T-cell (primary cell): ENCODE measurements at regions not wholly inside any gene's neighbourhood (a gene's known extent, or its start where the extent isn't known, plus 50 kb on each side); places are given as distances from the start of the nearest gene placed in this dataset.

ENCODE experiments used
- ATAC-seq, 4 experiments: fragments of 200-7000 bp in 3 of 4; fragments of 150-1000 bp in 1 of 4; cut with Tn5 transposase; replicated peaks in 1 of 4; 1 replicate in 3 of 4; 2 replicates in 1 of 4; pipeline ENCODE4 v1.10.0; 2021; ENCODE audit warnings: moderate library complexity in 3 of 4, mild to moderate bottlenecking in 2 of 4, moderate number of reproducible peaks in 1 of 4
- CTCF ChIA-PET, 2 donors: fragments of 300-600 bp; sonication (Branson Sonifier 250); formaldehyde crosslinking; loops; one replicate each; lab custom pipeline; 2022; ENCODE audit warnings: antibody characterized with exemption in 2 of 2; lab: Charles Lee
- POLR2A ChIA-PET, 2 donors: fragments of 300-600 bp; sonication (Branson Sonifier 250); formaldehyde crosslinking; loops; one replicate each; lab custom pipeline; 2022; ENCODE audit warnings: antibody characterized with exemption in 2 of 2; lab: Charles Lee
- DNase-seq, 35 experiments: peaks; one replicate each; pipeline versions ENCODE4 v3.0.0 to v3.0.0-alpha.2; 2013 to 2023
- H3K27ac ChIP-seq: one replicate; pipeline ENCODE4 v1.5.1; 2013; ENCODE audit warnings: low read length
- H3K27me3 ChIP-seq, 2 experiments: replicated peaks in 1 of 2; 1 replicate in 1 of 2; 2 replicates in 1 of 2; pipeline versions ENCODE4 v1.6.1 to v1.7.0; 2013; ENCODE audit warnings: low read length in 1 of 2, mixed read lengths in 1 of 2; ENCODE audit not compliant: control insufficient read depth in 2 of 2, insufficient read depth in 2 of 2; ENCODE audit errors: extremely low read depth in 1 of 2
- H3K36me3 ChIP-seq, 2 donors: 1 replicate in 1 of 2; 2 replicates in 1 of 2; pipeline versions ENCODE4 v1.6.1 to v1.7.0; 2013; ENCODE audit warnings: low read length in 1 of 2; ENCODE audit not compliant: control insufficient read depth in 2 of 2, insufficient read depth in 1 of 2; ENCODE audit errors: extremely low read depth in 1 of 2
- H3K4me1 ChIP-seq, 2 experiments: 1 replicate in 1 of 2; 2 replicates in 1 of 2; pipeline versions ENCODE4 v1.6.1 to v1.7.0; 2013; ENCODE audit warnings: low read length in 2 of 2, mixed read lengths in 1 of 2; ENCODE audit not compliant: insufficient read depth in 2 of 2, control insufficient read depth in 1 of 2; ENCODE audit errors: extremely low read depth in 1 of 2
- H3K4me3 ChIP-seq, 2 donors: 1 replicate in 1 of 2; 2 replicates in 1 of 2; pipeline versions ENCODE4 v1.5.1 to v1.7.0; 2013; ENCODE audit warnings: mild to moderate bottlenecking in 2 of 2, low read length in 1 of 2, moderate library complexity in 1 of 2; ENCODE audit not compliant: control insufficient read depth in 1 of 2; ENCODE audit errors: extremely low read depth in 1 of 2
- H3K9me3 ChIP-seq: 2 replicates; pipeline ENCODE4 v1.7.0; 2013
- H3K27ac Mint-ChIP-seq, 2 donors: one replicate each; pipeline ENCODE4 v1.8.0; 2020 to 2021; ENCODE audit warnings: mild to moderate bottlenecking in 2 of 2, mixed read lengths in 2 of 2
- H3K27me3 Mint-ChIP-seq, 2 donors: one replicate each; pipeline ENCODE4 v1.8.0; 2021 to 2022; ENCODE audit warnings: mixed read lengths in 2 of 2
- H3K36me3 Mint-ChIP-seq: one replicate; pipeline ENCODE4 v1.8.0; 2021; ENCODE audit warnings: mixed read lengths
- H3K4me1 Mint-ChIP-seq, 3 donors: one replicate each; pipeline ENCODE4 v1.8.0; 2020 to 2022; ENCODE audit warnings: mixed read lengths in 3 of 3, mild to moderate bottlenecking in 1 of 3
- H3K4me3 Mint-ChIP-seq, 3 donors: one replicate each; pipeline ENCODE4 v1.8.0; 2020 to 2022; ENCODE audit warnings: mild to moderate bottlenecking in 3 of 3, mixed read lengths in 3 of 3, moderate library complexity in 3 of 3
- H3K9me3 Mint-ChIP-seq, 3 donors: one replicate each; pipeline ENCODE4 v1.8.0; 2020 to 2022; ENCODE audit warnings: mixed read lengths in 3 of 3
- WGBS: methylation state at CpG from one replicate; pipeline ENCODE4 v1.1.5; 2013; ENCODE audit warnings: missing lambda C conversion rate; ENCODE audit not compliant: insufficient coverage; 5-methylcytosine and 5-hydroxymethylcytosine counted together

DNA sequence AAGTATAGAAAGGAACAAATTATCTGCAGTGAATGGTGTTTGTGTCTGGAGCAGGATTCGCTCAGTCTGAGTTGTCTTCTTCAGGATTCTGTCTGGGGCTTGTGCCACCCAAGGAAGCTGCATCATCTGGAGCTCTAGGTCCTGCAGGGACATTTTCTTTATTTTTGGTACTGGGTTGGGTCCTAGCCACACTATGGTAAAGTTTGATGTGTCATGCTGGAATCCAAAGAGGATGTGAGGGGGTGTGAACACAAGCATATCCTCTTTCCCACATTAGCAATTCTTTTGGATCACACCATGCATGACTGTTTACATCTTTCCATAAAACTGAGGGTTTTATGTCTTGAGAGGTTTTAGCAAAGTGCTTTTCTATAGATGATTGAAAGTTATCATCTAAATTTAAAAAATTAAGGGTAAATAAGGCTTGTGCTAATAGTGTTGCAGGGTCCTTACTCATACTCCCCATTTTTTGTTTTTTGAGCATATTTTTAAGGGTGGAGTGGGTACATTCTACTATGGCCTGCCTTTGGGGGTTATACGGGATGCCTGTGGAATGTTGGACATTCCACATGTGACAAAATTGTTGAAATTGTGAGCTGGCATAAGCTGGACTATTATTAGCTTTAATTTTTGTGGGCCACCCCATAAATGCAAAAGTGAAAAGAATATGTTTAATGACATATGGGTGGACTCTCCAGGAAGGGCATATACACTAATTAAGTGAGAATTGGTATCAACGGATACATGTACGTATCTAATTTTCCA, 152.0 kb upstream of the HMCN1 start:
- DNase-seq (no peak), ATAC-seq (no peak)
- WGBS = 93% methylated on average over 3 of the region's 4 CpGs
- Histone ChIP-seq H3K4me3 (no peak overlapping the region), H3K36me3 (no peaks in the 10 kb centered on the region), H3K9me3 (no peaks in the 10 kb centered on the region), H3K27ac (no peak overlapping the region), H3K27me3 (peaks cover 0 to 2% of the 10 kb centered on the region in 2 experiments), H3K4me1 (no peaks in the 10 kb centered on the region)
- Mint-ChIP-seq H3K4me1 (no peaks in the 10 kb centered on the region), H3K4me3 (no peak overlapping the region), H3K27ac (no peak overlapping the region), H3K9me3 (peaks cover 10 to 55% (median 32%) of the 10 kb centered on the region in 3 donors), H3K36me3 (peaks cover 8% of the 10 kb centered on the region), H3K27me3 (no peaks in the 10 kb centered on the region)
- ChIA-PET CTCF (interaction anchor here in 1 of 2 donors (1.5 to 1.6 kb wide), 2 partner anchors 14 kb away, joined by 5 to 8 read pairs; no protein-coding TSS in a partner anchor), POLR2A (interaction anchor here in 1 of 2 donors (0.6 kb wide), 1 partner anchor 358 kb away, joined by 6 read pairs; no protein-coding TSS in a partner anchor)

DNA sequence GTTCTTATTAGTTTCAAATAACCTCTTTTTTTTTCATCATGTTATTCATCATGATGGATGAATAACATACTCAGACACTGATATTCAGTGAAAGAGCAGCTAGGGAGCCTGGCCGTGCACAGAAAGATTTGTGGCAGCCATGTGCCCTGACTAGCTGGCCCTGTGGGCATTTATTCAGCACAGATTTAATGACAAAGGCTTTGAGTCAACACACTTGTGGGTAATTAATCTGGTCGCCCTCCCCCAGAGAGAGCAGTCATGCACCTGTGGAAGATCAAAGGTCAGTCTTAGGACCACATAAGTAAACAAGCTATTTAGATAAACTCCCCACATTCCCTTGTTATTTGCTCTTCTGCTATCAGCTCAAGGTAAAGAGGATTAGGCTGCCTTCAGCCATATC, 153.2 kb upstream of the HMCN1 start:
- H3K36me3 ChIP-seq = no peaks in the 10 kb centered on the region
- DNase-seq = no peak
- no peaks in the 10 kb centered on the region for H3K27me3 Mint-ChIP-seq
- ChIA-PET POLR2A (interaction anchor here in 1 of 2 donors (0.6 kb wide), 1 partner anchor 145 kb away, joined by 5 read pairs; no protein-coding TSS in a partner anchor), CTCF (interaction anchor here (0.6 to 1.6 kb wide), 3 partner anchors 12 to 96 kb away, joined by 3 to 8 read pairs (median 3); no protein-coding TSS in a partner anchor)
- H3K4me3 Mint-ChIP-seq = no peak overlapping the region
- H3K27ac Mint-ChIP-seq = no peak overlapping the region
- no peak overlapping the region for H3K4me3 ChIP-seq
- 100% methylated on average over 2 of the region's 2 CpGs for WGBS
- no peak overlapping the region for H3K27ac ChIP-seq
- H3K4me1 ChIP-seq = no peaks in the 10 kb centered on the region
- no peak for ATAC-seq
- peaks cover 8% of the 10 kb centered on the region for H3K36me3 Mint-ChIP-seq
- peaks cover 10 to 60% (median 32%) of the 10 kb centered on the region in 3 donors for H3K9me3 Mint-ChIP-seq
- H3K9me3 ChIP-seq = no peaks in the 10 kb centered on the region
- peaks cover 0 to 2% of the 10 kb centered on the region in 2 experiments for H3K27me3 ChIP-seq
- H3K4me1 Mint-ChIP-seq = no peaks in the 10 kb centered on the region

DNA sequence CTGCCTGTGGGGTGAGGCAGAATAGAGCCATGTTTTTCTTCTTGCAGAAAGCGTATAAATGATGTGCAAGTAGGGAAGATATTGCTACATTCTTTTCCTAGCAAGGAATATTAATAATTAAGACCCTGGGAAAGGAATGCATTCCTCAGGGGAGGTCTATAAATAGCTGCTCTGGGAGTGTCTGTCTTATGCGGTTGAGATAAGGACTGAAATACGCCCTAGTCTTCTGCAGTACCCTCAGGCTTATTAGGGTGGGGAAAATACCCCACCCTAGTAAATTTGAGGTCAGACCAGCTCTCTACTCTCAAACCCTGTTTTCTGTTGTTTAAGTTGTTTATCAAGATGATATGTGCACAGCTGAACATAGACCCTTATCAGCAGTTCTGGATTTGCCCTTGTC, 155.9 kb upstream of the HMCN1 start:
- Histone ChIP-seq H3K4me1 (peaks cover 0 to 2% of the 10 kb centered on the region in 2 experiments), H3K27me3 (no peaks in the 10 kb centered on the region), H3K9me3 (no peaks in the 10 kb centered on the region), H3K27ac (no peak overlapping the region), H3K36me3 (no peaks in the 10 kb centered on the region), H3K4me3 (no peak overlapping the region)
- Mint-ChIP-seq H3K9me3 (peaks cover 10 to 59% (median 30%) of the 10 kb centered on the region in 3 donors), H3K4me3 (no peak overlapping the region), H3K36me3 (peaks cover 8% of the 10 kb centered on the region), H3K27ac (no peak overlapping the region), H3K4me1 (peaks cover 0 to 11% (median 7%) of the 10 kb centered on the region in 3 donors), H3K27me3 (no peaks in the 10 kb centered on the region)
- ATAC-seq (no peak), DNase-seq (no peak)
- WGBS = no CpG with 5 or more reads among the region's 3 CpGs
- ChIA-PET CTCF (no interaction called here), POLR2A (no interaction called here)

DNA sequence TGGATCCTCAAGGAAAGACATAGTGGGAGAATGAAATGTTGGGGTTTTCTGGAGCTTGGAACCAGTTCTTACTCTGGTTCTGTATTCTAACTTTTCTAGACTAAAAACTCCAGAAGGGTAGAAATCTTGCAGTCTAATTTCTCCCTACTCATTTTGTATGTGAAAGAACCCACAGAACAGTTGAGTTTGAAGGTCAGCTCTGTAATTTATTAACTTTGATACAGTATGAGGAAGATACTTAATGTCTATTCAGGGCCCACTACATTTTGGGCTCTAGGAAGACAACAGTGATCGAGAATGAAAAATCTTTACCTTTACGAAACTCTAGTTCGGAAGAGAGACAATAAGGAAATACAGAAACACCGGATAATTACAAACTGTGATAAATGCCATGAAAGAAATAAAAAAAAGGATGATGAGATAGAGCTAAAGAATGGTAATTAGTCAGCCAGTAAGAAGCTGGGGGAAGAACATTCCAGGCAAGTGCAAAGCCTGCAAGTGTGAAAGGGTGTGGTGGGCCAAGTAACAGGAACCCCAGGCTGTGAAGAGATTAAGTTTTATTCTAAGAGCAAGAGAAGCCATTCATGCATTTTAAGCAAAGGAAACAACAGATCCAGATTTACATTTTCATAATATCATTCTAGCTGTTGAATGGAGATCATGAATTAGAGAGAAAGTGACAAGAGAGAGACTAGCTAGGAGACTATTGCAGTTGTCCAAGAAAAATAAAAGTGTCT, 159.9 kb upstream of the HMCN1 start:
- no peak overlapping the region for H3K27ac Mint-ChIP-seq
- no peaks in the 10 kb centered on the region for H3K27me3 Mint-ChIP-seq
- DNase-seq (no peak), ATAC-seq (no peak)
- no peak overlapping the region for H3K4me3 Mint-ChIP-seq
- peaks cover 3% of the 10 kb centered on the region for H3K36me3 Mint-ChIP-seq
- Histone ChIP-seq H3K36me3 (no peaks in the 10 kb centered on the region), H3K4me1 (peaks cover 3 to 9% of the 10 kb centered on the region in 2 experiments), H3K9me3 (no peaks in the 10 kb centered on the region), H3K4me3 (no peak overlapping the region), H3K27me3 (no peaks in the 10 kb centered on the region), H3K27ac (no peak overlapping the region)
- WGBS = 100% methylated on average over 3 of the region's 4 CpGs
- peaks cover 12 to 37% (median 28%) of the 10 kb centered on the region in 3 donors for H3K4me1 Mint-ChIP-seq
- ChIA-PET CTCF (interaction anchor here in 1 of 2 donors (1.5 kb wide), 1 partner anchor 22 kb away, joined by 3 read pairs; no protein-coding TSS in a partner anchor), POLR2A (interaction anchor here in 1 of 2 donors (0.6 kb wide), 1 partner anchor 38 kb away, joined by 3 read pairs; no protein-coding TSS in a partner anchor)
- H3K9me3 Mint-ChIP-seq = peaks cover 7 to 26% (median 11%) of the 10 kb centered on the region in 3 donors

DNA sequence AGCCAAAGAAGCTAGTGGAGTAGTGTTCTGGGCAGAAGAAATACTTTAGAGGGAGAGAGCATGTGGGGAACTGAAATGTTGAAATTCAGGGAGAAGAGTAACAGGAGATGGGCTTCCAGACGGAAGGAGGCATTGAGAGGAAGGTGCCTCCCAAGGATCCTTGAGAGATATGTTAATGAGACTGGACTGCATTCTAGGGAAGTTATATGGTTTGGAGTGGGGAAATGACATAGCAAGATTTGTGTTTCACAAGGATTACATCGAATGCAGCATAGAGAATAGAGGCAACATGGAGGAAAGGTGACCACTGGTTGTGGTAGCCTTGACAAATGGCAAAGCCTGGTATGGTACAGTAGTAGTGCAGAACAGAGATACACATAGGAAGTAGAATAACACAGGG, 160.5 kb upstream of the HMCN1 start:
- CTCF ChIA-PET = interaction anchor here (0.6 to 1.5 kb wide), 3 partner anchors 22 to 282 kb away, joined by 3 to 4 read pairs (median 3); no protein-coding TSS in a partner anchor
- no peak overlapping the region for H3K4me3 ChIP-seq

DNA sequence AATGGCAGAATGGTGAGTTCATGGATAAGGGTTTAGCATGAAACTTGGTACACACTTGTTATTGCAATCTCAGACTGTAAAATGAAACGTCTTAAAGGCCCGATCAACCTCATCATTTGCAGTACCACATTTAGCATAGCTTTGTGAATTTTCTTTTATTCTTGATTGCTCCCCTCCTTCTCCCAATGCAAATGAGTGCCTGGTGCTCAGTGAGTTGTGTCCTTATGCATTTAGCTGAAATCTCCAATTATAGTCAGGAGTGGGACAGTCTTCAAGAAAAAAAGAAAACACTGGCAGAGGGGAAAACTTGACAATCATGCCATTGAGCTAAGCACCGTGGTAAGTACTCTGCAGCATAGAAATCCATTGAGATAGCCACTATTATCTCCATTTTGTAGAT, 161.0 kb upstream of the HMCN1 start:
- Mint-ChIP-seq H3K27ac (no peak overlapping the region), H3K27me3 (no peaks in the 10 kb centered on the region), H3K9me3 (peaks cover 3 to 18% (median 3%) of the 10 kb centered on the region in 3 donors), H3K36me3 (peaks cover 3% of the 10 kb centered on the region), H3K4me1 (peaks cover 23 to 48% (median 40%) of the 10 kb centered on the region in 3 donors), H3K4me3 (no peak overlapping the region)
- ATAC-seq (no peak), DNase-seq (no peak)
- CTCF ChIA-PET = interaction anchor here (0.6 to 1.5 kb wide), 3 partner anchors 22 to 281 kb away, joined by 3 to 4 read pairs (median 3); no protein-coding TSS in a partner anchor
- no peaks in the 10 kb centered on the region for H3K36me3 ChIP-seq
- WGBS = 80% methylated on average over 1 of the region's 3 CpGs
- no peaks in the 10 kb centered on the region for H3K27me3 ChIP-seq
- H3K9me3 ChIP-seq = no peaks in the 10 kb centered on the region
- H3K4me1 ChIP-seq = peaks cover 7 to 21% of the 10 kb centered on the region in 2 experiments
- H3K4me3 ChIP-seq = no peak overlapping the region
- no peak overlapping the region for H3K27ac ChIP-seq
- POLR2A ChIA-PET = interaction anchor here in 1 of 2 donors (0.6 kb wide), 1 partner anchor 36 kb away, joined by 3 read pairs; no protein-coding TSS in a partner anchor

More for the DNA sequence above, 160.5 kb upstream of the HMCN1 start:
- H3K4me1 ChIP-seq = peaks cover 7 to 16% of the 10 kb centered on the region in 2 experiments
- H3K27ac ChIP-seq = no peak overlapping the region
- no peaks in the 10 kb centered on the region for H3K27me3 Mint-ChIP-seq
- 58% methylated on average over 2 of the region's 2 CpGs for WGBS
- peak overlapping the region in 1 of 2 donors; percentile 31 for H3K27ac Mint-ChIP-seq
- H3K36me3 Mint-ChIP-seq = peaks cover 3% of the 10 kb centered on the region
- H3K9me3 ChIP-seq = no peaks in the 10 kb centered on the region
- H3K4me3 Mint-ChIP-seq = no peak overlapping the region
- POLR2A ChIA-PET = no interaction called here
- ATAC-seq (no peak), DNase-seq (no peak)
- H3K36me3 ChIP-seq = no peaks in the 10 kb centered on the region
- H3K4me1 Mint-ChIP-seq = peaks cover 18 to 43% (median 35%) of the 10 kb centered on the region in 3 donors
- no peaks in the 10 kb centered on the region for H3K27me3 ChIP-seq
- H3K9me3 Mint-ChIP-seq = peaks cover 5 to 21% (median 7%) of the 10 kb centered on the region in 3 donors
